ENCODE measurements at regions not wholly inside any gene's neighbourhood (a gene's known extent, or its start where the extent isn't known, plus 50 kb on each side); places are given as distances from the start of the nearest gene placed in this dataset.
A peak's percentile ranks its signal among the peaks of the same experiment; 100 is the strongest.

GRCh38 chr12:94074216-94074979, 74.0 kb upstream of the PLXNC1 start:
- Histone ChIP-seq H2AFZ (ENCODE audit: low read depth, low read length) (no peak overlapping the region), H3K4me2 (ENCODE audit: insufficient read depth, low read length) (no peak overlapping the region), H3K4me1 (replicated peaks in 1 of 2; ENCODE audit: control insufficient read depth in 2 of 2, insufficient read depth in 2 of 2, low read length in 2 of 2) (peaks cover 0 to 3% of the 10 kb centered on the region in 2 experiments; a peak in 2 of 5 replicates), H4K20me1 (replicated peaks; ENCODE audit: control insufficient read depth, insufficient read depth, low read length) (no peaks in the 10 kb centered on the region), H3K4me3 (no peak overlapping the region), H3K27me3 (ENCODE audit: control insufficient read depth in 2 of 2, insufficient read depth in 2 of 2, low read length in 2 of 2) (peaks cover 0 to 17% of the 10 kb centered on the region in 2 experiments; a peak in 4 of 5 replicates), H3K79me2 (ENCODE audit: control insufficient read depth, insufficient read depth, low read length) (no peaks in the 10 kb centered on the region), H3K36me3 (ENCODE audit: control insufficient read depth, insufficient read depth, low read length) (no peaks in the 10 kb centered on the region), H3K27ac (ENCODE audit: extremely low read depth, low read depth, low read length) (no peak overlapping the region), H3K9ac (ENCODE audit: insufficient read depth in 1 of 2, low read depth in 2 of 2, low read length in 2 of 2) (no peak overlapping the region; a peak in 1 of 4 replicates), H3K9me3 (replicated peaks; ENCODE audit: control insufficient read depth, insufficient read depth, low read depth, low read length) (no peaks in the 10 kb centered on the region), H3K9me1 (ENCODE audit: control insufficient read depth, insufficient read depth, low read length) (no peaks in the 10 kb centered on the region)
- FAIRE-seq (no peak), ATAC-seq (peak; percentile 28; the same call in 1 of the 3 replicates), DNase-seq (ENCODE audit: extremely low read depth in 1 of 4, low spot score in 3 of 4) (no peak)
- no TSS peak for BruUV-seq (replicated peaks)
- ChIA-PET CTCF (ENCODE audit: low intra/inter-chr PET ratio) (interaction anchor here (0.5 to 1.5 kb wide), 6 partner anchors 27 to 1289 kb away, joined by 3 to 5 read pairs (median 3); no protein-coding TSS in a partner anchor), POLR2A (no interaction called here)
- in situ Hi-C loops (cut with MboI): no loop called here
- WGBS (ENCODE audit: insufficient coverage, low coverage, missing lambda C conversion rate): 33% methylated on average over 13 of the region's 14 CpGs
- intact Hi-C loops (cut with micrococcal nuclease): loop anchor here (2.0 kb wide), 1 partner anchor 26 kb away; no protein-coding TSS in a partner anchor
- TF ChIP-seq ZC3H4 (CRISPR knock-in tag; IDR thresholded peaks at IDR 0.05; ENCODE audit: borderline replicate concordance): no peak
- no peak for TF ChIP-seq BCL6 (CRISPR knock-in tag; IDR thresholded peaks at IDR 0.05)
- peak; percentile 77 for TF ChIP-seq NFE2 (IDR thresholded peaks at IDR 0.05; ENCODE audit: low read depth)
- no peak for TF ChIP-seq KLF16 (IDR thresholded peaks at IDR 0.05)
- no peak for TF ChIP-seq THRAP3 (IDR thresholded peaks at IDR 0.05; ENCODE audit: borderline replicate concordance)
- TF ChIP-seq MAFK (IDR thresholded peaks at IDR 0.05; ENCODE audit: low read length): no peak
- TF ChIP-seq ZNF224 (CRISPR knock-in tag; IDR thresholded peaks at IDR 0.05): no peak
- no peak for TF ChIP-seq U2AF1 (optimal IDR thresholded peaks at IDR 0.05; ENCODE audit: low read depth, low read length)
- no peak for TF ChIP-seq MBD2 (IDR thresholded peaks at IDR 0.05; ENCODE audit: borderline replicate concordance, low read depth)
- TF ChIP-seq MAFG (tag; conservative IDR thresholded peaks at IDR 0.05): peak; percentile 27; the same call in 1 of the 2 replicates
- no peak for TF ChIP-seq ZNF274 (IDR thresholded peaks at IDR 0.05; ENCODE audit: borderline replicate concordance, low read depth, low read length)
- no peak for TF ChIP-seq POLR2A (conservative IDR thresholded peaks at IDR 0.05)
- TF ChIP-seq SRSF9 (IDR thresholded peaks at IDR 0.05; ENCODE audit: borderline replicate concordance, low read depth, low read length): no peak
- peak; percentile 47; the same call in 1 of the 2 replicates for TF ChIP-seq C11orf30 (IDR thresholded peaks at IDR 0.05; ENCODE audit: low read depth)
- TF ChIP-seq CREM (IDR thresholded peaks at IDR 0.05; ENCODE audit: low read depth): no peak
- TF ChIP-seq RREB1 (CRISPR knock-in tag; IDR thresholded peaks at IDR 0.05): no peak
- no peak for TF ChIP-seq ZNF311 (CRISPR knock-in tag; IDR thresholded peaks at IDR 0.05)
- no peak for TF ChIP-seq ARHGAP35 (IDR thresholded peaks at IDR 0.05; ENCODE audit: partially characterized antibody)
- no peak for TF ChIP-seq POLR3A (IDR thresholded peaks at IDR 0.05; ENCODE audit: borderline replicate concordance, extremely low read depth, insufficient read depth, insufficient read length)
- TF ChIP-seq POLR2B (IDR thresholded peaks at IDR 0.05; ENCODE audit: low read depth, partially characterized antibody): no peak

All from K562 (cell line).